HepG2 (cell line): ENCODE measurements at regions not wholly inside any gene's neighbourhood (a gene's known extent, or its start where the extent isn't known, plus 50 kb on each side); places are given as distances from the start of the nearest gene placed in this dataset.

Source experiments
- ATAC-seq: fragments of 200-7000 bp; cut with Tn5 transposase; 3 replicates; pipeline ENCODE4 v1.9.1; 2020; ENCODE audit warnings: mild to moderate bottlenecking, moderate library complexity
- BruUV-seq: library from RNA; stranded (reverse); fragments of 400-500 nt; replicated peaks from 2 replicates; lab custom pipeline; 2021; lab: Mats Ljungman, UMichigan
- CTCF ChIA-PET: fragments of 300-600 bp; formaldehyde crosslinking; extraction: SDS; loops from one replicate; lab custom pipeline; 2021; ENCODE audit warnings: low total read pairs, inconsistent platforms, low intra/inter-chr PET ratio; lab: Yijun Ruan, JAX
- POLR2A ChIA-PET: fragments of 350-600 bp; sonication (Branson Sonifier 250); formaldehyde crosslinking; loops from one replicate; lab custom pipeline; 2020; ENCODE audit warnings: antibody characterized with exemption, inconsistent platforms; lab: Yijun Ruan, JAX
- DNase-seq: peaks from one replicate; pipeline ENCODE4 v3.0.0-alpha.2; 2015; ENCODE audit warnings: low spot score
- FAIRE-seq: peaks from 3 replicates; lab custom pipeline; 2011; peaks lifted over from hg19 to GRCh38; lab: Jason Lieb, UNC
- H2AFZ ChIP-seq: one replicate; pipeline ENCODE4 v1.6.1; 2011; ENCODE audit warnings: low read length, inconsistent platforms
- H3K27ac ChIP-seq: fragments of 300-600 bp; 3 replicates; pipeline ENCODE4 v1.8.0; 2011; ENCODE audit warnings: mixed run types, mild to moderate bottlenecking, mixed read lengths, low read length, inconsistent platforms; ENCODE audit not compliant: insufficient read depth; ENCODE audit errors: extremely low read length
- H3K27me3 ChIP-seq, 2 experiments: fragments of 200-600 bp in 1 of 2; 2 replicates in 1 of 2; 3 replicates in 1 of 2; pipeline versions ENCODE4 v1.6.0 to v1.8.0; 2011; ENCODE audit warnings: low read length in 2 of 2, mild to moderate bottlenecking in 2 of 2, moderate library complexity in 2 of 2, inconsistent platforms in 1 of 2; ENCODE audit not compliant: insufficient read depth in 2 of 2, control insufficient read depth in 1 of 2
- H3K36me3 ChIP-seq, 2 experiments: fragments of 200-600 bp in 1 of 2; replicated peaks in 1 of 2; 2 replicates in 1 of 2; 3 replicates in 1 of 2; pipeline versions ENCODE4 v1.5.1 to v1.8.0; 2011; ENCODE audit warnings: low read length in 2 of 2, inconsistent platforms in 1 of 2; ENCODE audit not compliant: insufficient read depth in 2 of 2, control insufficient read depth in 1 of 2
- H3K4me1 ChIP-seq: 2 replicates; pipeline ENCODE4 v1.5.1; 2012; ENCODE audit warnings: low read length, inconsistent platforms; ENCODE audit not compliant: insufficient read depth
- H3K4me2 ChIP-seq: 2 replicates; pipeline ENCODE4 v1.6.0; 2011; ENCODE audit warnings: low read depth, low read length, inconsistent platforms
- H3K4me3 ChIP-seq, 3 experiments: fragments of 200-600 bp in 1 of 3; sonication (generic), shearing (Covaris generic) in 1 of 3; replicated peaks in 1 of 3; 2 replicates each; pipeline ENCODE4 v1.5.1; 2011 to 2016; ENCODE audit warnings: low read length in 3 of 3, inconsistent platforms in 2 of 3, low read depth in 2 of 3, mild to moderate bottlenecking in 2 of 3, control low read depth in 1 of 3, mixed read lengths in 1 of 3; ENCODE audit not compliant: insufficient read depth in 1 of 3
- H3K79me2 ChIP-seq: one replicate; pipeline ENCODE4 v1.6.1; 2011; ENCODE audit warnings: low read length, inconsistent platforms; ENCODE audit not compliant: insufficient read depth
- H3K9ac ChIP-seq: 2 replicates; pipeline ENCODE4 v1.6.0; 2011; ENCODE audit warnings: mild to moderate bottlenecking, low read depth, low read length, inconsistent platforms; ENCODE audit not compliant: insufficient read depth
- H3K9me3 ChIP-seq: 2 replicates; pipeline ENCODE4 v1.5.1; 2012; ENCODE audit warnings: mild to moderate bottlenecking, low read length
- H4K20me1 ChIP-seq: 2 replicates; pipeline ENCODE4 v1.6.0; 2011; ENCODE audit warnings: inconsistent platforms, mild to moderate bottlenecking, low read length, moderate library complexity; ENCODE audit not compliant: insufficient read depth
- ARID4A ChIP-seq: sonication (generic); formaldehyde crosslinking; IDR thresholded peaks from 2 replicates; pipeline ENCODE4 v1.5.0; 2020; ENCODE audit warnings: mild to moderate bottlenecking, missing genetic modification reagents, borderline replicate concordance
- ASH2L ChIP-seq: fragments of 300-600, 200-600 bp; sonication (generic); IDR thresholded peaks from 2 replicates; pipeline ENCODE4 v1.7.0; 2017; ENCODE audit warnings: low read depth, mild to moderate bottlenecking, moderate library complexity, mixed read lengths, low read length; ENCODE audit not compliant: insufficient read length
- CC2D1A ChIP-seq: sonication (generic); formaldehyde crosslinking; IDR thresholded peaks from 2 replicates; pipeline ENCODE4 v1.8.1; 2023; ENCODE audit warnings: mild to moderate bottlenecking, missing genetic modification reagents
- DNMT1 ChIP-seq: sonication (generic); formaldehyde crosslinking; IDR thresholded peaks from 2 replicates; pipeline ENCODE4 v1.5.1; 2020; ENCODE audit warnings: mild to moderate bottlenecking, missing genetic modification reagents
- HNRNPH1 ChIP-seq: fragments of 200-400 bp; formaldehyde crosslinking; optimal IDR thresholded peaks from 2 replicates; pipeline ENCODE3; 2017; ENCODE audit warnings: mild to moderate bottlenecking, low read depth, low read length
- MIER2 ChIP-seq: IDR thresholded peaks from 2 replicates; pipeline ENCODE4 v1.6.1; 2016; ENCODE audit warnings: missing biosample characterization, missing genetic modification reagents
- MZF1 ChIP-seq: sonication (generic); formaldehyde crosslinking; IDR thresholded peaks from 2 replicates; pipeline ENCODE4 v1.8.1; 2023; ENCODE audit warnings: mild to moderate bottlenecking, missing genetic modification reagents, borderline replicate concordance
- NFIB ChIP-seq: sonication (generic); formaldehyde crosslinking; IDR thresholded peaks from 2 replicates; pipeline ENCODE4 v1.9.0; 2021; ENCODE audit warnings: missing genetic modification reagents, mild to moderate bottlenecking, borderline replicate concordance
- NFKB2 ChIP-seq: sonication (generic); formaldehyde crosslinking; IDR thresholded peaks from 2 replicates; pipeline ENCODE4 v1.4.0; 2020; ENCODE audit warnings: missing genetic modification reagents, borderline replicate concordance
- SOX5 ChIP-seq: IDR thresholded peaks from 2 replicates; pipeline ENCODE4 v1.6.1; 2016; ENCODE audit warnings: borderline replicate concordance
- ZBTB26 ChIP-seq: IDR thresholded peaks from 2 replicates; pipeline ENCODE4 v1.6.1; 2016; ENCODE audit warnings: missing compliant biosample characterization, missing genetic modification reagents, borderline replicate concordance
- ZNF367 ChIP-seq: sonication (generic); formaldehyde crosslinking; IDR thresholded peaks from 2 replicates; pipeline ENCODE4 v1.4.0; 2020; ENCODE audit warnings: missing genetic modification reagents, borderline replicate concordance
- ZNF430 ChIP-seq: sonication (generic); formaldehyde crosslinking; IDR thresholded peaks from 2 replicates; pipeline ENCODE4 v1.9.0; 2021; ENCODE audit warnings: mild to moderate bottlenecking, missing genetic modification reagents
- ZNF441 ChIP-seq: sonication (generic); formaldehyde crosslinking; IDR thresholded peaks from 2 replicates; pipeline ENCODE4 v1.7.0; 2021; ENCODE audit warnings: missing genetic modification reagents, borderline replicate concordance
- ZNF510 ChIP-seq: sonication (generic); formaldehyde crosslinking; IDR thresholded peaks from 2 replicates; pipeline ENCODE4 v1.4.0; 2020; ENCODE audit warnings: low read depth, mild to moderate bottlenecking, missing genetic modification reagents
- ZNF598 ChIP-seq: sonication (generic); formaldehyde crosslinking; IDR thresholded peaks from 2 replicates; pipeline ENCODE4 v1.5.1; 2020; ENCODE audit warnings: mild to moderate bottlenecking, missing genetic modification reagents, borderline replicate concordance
- ZNF691 ChIP-seq: sonication (generic); formaldehyde crosslinking; IDR thresholded peaks from 2 replicates; pipeline ENCODE4 v1.4.0; 2020; ENCODE audit warnings: missing genetic modification reagents, low read depth, mild to moderate bottlenecking, borderline replicate concordance
- ZSCAN21 ChIP-seq: sonication (generic); formaldehyde crosslinking; IDR thresholded peaks from 2 replicates; pipeline ENCODE4 v1.8.0; 2022; ENCODE audit warnings: mild to moderate bottlenecking, missing genetic modification reagents, moderate library complexity, borderline replicate concordance
- in situ Hi-C: cut with HindIII; loops from 2 replicates; pipeline ENCODE4 v1.10.0; 2017; ENCODE audit warnings: low pct_unique_long_range_greater_than_20kb; ENCODE audit not compliant: extremely low pct_ligation_motif_present
- intact Hi-C: fragments of 100-400 bp; cut with micrococcal nuclease; formaldehyde crosslinking; loops from one replicate; pipeline ENCODE4 v1.10.0; 2022; ENCODE audit not compliant: unreplicated experiment

DNA sequence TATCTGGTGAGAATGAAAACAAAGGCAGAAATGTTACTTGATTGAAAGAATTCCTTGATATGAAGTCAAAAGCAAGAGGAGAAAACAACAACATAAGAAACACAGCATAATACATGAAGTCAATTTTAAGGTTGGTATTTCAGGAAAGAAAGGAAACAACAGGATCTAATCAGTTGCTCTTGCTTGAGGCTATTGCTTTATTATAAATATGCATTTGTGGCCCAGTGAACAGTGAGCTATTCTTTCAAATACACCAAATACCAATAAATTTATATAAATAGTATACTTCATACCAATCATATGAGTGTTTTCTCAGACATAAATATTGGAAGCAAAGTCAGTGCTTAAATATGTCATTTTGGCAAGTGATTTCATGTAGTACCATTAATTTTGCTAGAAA, 806.6 kb downstream of the NXPH1 start:
- Histone ChIP-seq H3K36me3 (no peaks in the 10 kb centered on the region), H3K9ac (no peak overlapping the region), H3K9me3 (peaks cover 64% of the 10 kb centered on the region), H2AFZ (no peak overlapping the region), H3K4me3 (no peak overlapping the region), H3K4me1 (no peaks in the 10 kb centered on the region), H3K27ac (no peak overlapping the region), H3K4me2 (no peak overlapping the region), H3K79me2 (no peaks in the 10 kb centered on the region), H4K20me1 (no peaks in the 10 kb centered on the region), H3K27me3 (no peaks in the 10 kb centered on the region)
- ChIA-PET CTCF (no interaction called here), POLR2A (no interaction called here)
- in situ Hi-C loops = no loop called here
- DNase-seq = no peak
- FAIRE-seq = no peak
- TF ChIP-seq ZNF691 (CRISPR knock-in tag) (no peak), ZNF430 (no peak), ZNF367 (no peak), ZNF441 (CRISPR knock-in tag) (no peak), NFIB (CRISPR knock-in tag) (no peak), MIER2 (no peak), NFKB2 (CRISPR knock-in tag) (no peak), DNMT1 (CRISPR knock-in tag) (no peak), ZBTB26 (CRISPR knock-in tag) (no peak), HNRNPH1 (no peak), ZNF598 (CRISPR knock-in tag) (no peak), CC2D1A (CRISPR knock-in tag) (no peak), ASH2L (no peak), ZSCAN21 (no peak), MZF1 (no peak), ARID4A (no peak), SOX5 (CRISPR knock-in tag) (no peak), ZNF510 (CRISPR knock-in tag) (no peak)
- no peak for ATAC-seq
- no TSS peak for BruUV-seq
- intact Hi-C loops = no loop called here
